IMR-90 (cell line): ENCODE measurements at regions not wholly inside any gene's neighbourhood (a gene's known extent, or its start where the extent isn't known, plus 50 kb on each side); places are given as distances from the start of the nearest gene placed in this dataset.

Source experiments
- ATAC-seq: fragments of 200-7000 bp; cut with Tn5 transposase; 2 replicates; pipeline ENCODE4 v1.9.1; 2020; ENCODE audit warnings: low read depth, mild to moderate bottlenecking, moderate library complexity
- BruUV-seq: library from RNA; stranded (reverse); fragments of 400-500 nt; replicated peaks from 2 replicates; lab custom pipeline; 2021; lab: Mats Ljungman, UMichigan
- CTCF ChIA-PET: fragments of 300-600 bp; formaldehyde crosslinking; extraction: SDS; loops from one replicate; lab custom pipeline; 2021; ENCODE audit warnings: antibody characterized with exemption; lab: Yijun Ruan, JAX
- POLR2A ChIA-PET: fragments of 300-600 bp; sonication (Branson Sonifier 250); formaldehyde crosslinking; loops from one replicate; lab custom pipeline; 2022; ENCODE audit warnings: antibody characterized with exemption; ENCODE audit not compliant: unreplicated experiment; lab: Charles Lee
- DNase-seq: peaks from one replicate; pipeline ENCODE4 v3.0.0; 2013
- H2AFZ ChIP-seq: replicated peaks from 2 replicates; pipeline ENCODE3; 2013; ENCODE audit warnings: low read length, mild to moderate bottlenecking; ENCODE audit not compliant: poor library complexity
- H2AK5ac ChIP-seq: 2 replicates; pipeline ENCODE4 v1.6.1; 2013; ENCODE audit warnings: low read depth, low read length, inconsistent platforms
- H2AK9ac ChIP-seq: replicated peaks from 2 replicates; pipeline ENCODE3; 2013; ENCODE audit warnings: mild to moderate bottlenecking, low read depth, low read length, moderate library complexity; ENCODE audit not compliant: poor library complexity
- H2BK120ac ChIP-seq: 2 replicates; pipeline ENCODE4 v1.6.1; 2013; ENCODE audit warnings: low read depth, low read length, inconsistent platforms
- H2BK15ac ChIP-seq: 3 replicates; pipeline ENCODE4 v1.6.1; 2013; ENCODE audit warnings: low read depth, low read length, inconsistent platforms
- H2BK20ac ChIP-seq: 2 replicates; pipeline ENCODE4 v1.6.1; 2013; ENCODE audit warnings: low read depth, mild to moderate bottlenecking, inconsistent platforms, low read length, moderate library complexity
- H2BK5ac ChIP-seq: 2 replicates; pipeline ENCODE4 v1.6.1; 2013; ENCODE audit warnings: mild to moderate bottlenecking, low read depth, low read length, inconsistent platforms; ENCODE audit not compliant: poor library complexity, severe bottlenecking
- H3K14ac ChIP-seq: replicated peaks from 2 replicates; pipeline ENCODE4 v1.6.1; 2013; ENCODE audit warnings: low read depth, low read length, inconsistent platforms
- H3K18ac ChIP-seq: 2 replicates; pipeline ENCODE4 v1.6.1; 2013; ENCODE audit warnings: low read depth, low read length, control low read depth
- H3K23ac ChIP-seq: 2 replicates; pipeline ENCODE4 v1.6.1; 2013; ENCODE audit warnings: low read depth, low read length, inconsistent platforms
- H3K27ac ChIP-seq: 2 replicates; pipeline ENCODE4 v1.5.1; 2013; ENCODE audit warnings: mild to moderate bottlenecking, control low read depth, low read length; ENCODE audit not compliant: insufficient read depth
- H3K27me3 ChIP-seq: 2 replicates; pipeline ENCODE4 v1.6.1; 2013; ENCODE audit warnings: low read length; ENCODE audit not compliant: control insufficient read depth, insufficient read depth
- H3K36me3 ChIP-seq: 2 replicates; pipeline ENCODE4 v1.6.1; 2013; ENCODE audit warnings: low read length, mixed read lengths; ENCODE audit not compliant: control insufficient read depth, insufficient read depth
- H3K4ac ChIP-seq: 2 replicates; pipeline ENCODE4 v1.6.1; 2013; ENCODE audit warnings: low read depth, low read length, inconsistent platforms
- H3K4me1 ChIP-seq: 2 replicates; pipeline ENCODE4 v1.6.1; 2013; ENCODE audit warnings: low read length, mixed read lengths; ENCODE audit not compliant: control insufficient read depth, insufficient read depth
- H3K4me2 ChIP-seq: 2 replicates; pipeline ENCODE4 v1.6.1; 2013; ENCODE audit warnings: low read depth, mild to moderate bottlenecking, control low read depth, low read length, moderate library complexity
- H3K4me3 ChIP-seq: 2 replicates; pipeline ENCODE4 v1.5.1; 2013; ENCODE audit warnings: low read depth, mild to moderate bottlenecking, control low read depth, low read length, moderate library complexity; ENCODE audit not compliant: insufficient read depth
- H3K56ac ChIP-seq: 2 replicates; pipeline ENCODE4 v1.6.1; 2013; ENCODE audit warnings: low read length, inconsistent platforms; ENCODE audit not compliant: insufficient read depth; ENCODE audit errors: extremely low read depth
- H3K79me1 ChIP-seq, 2 experiments: 2 replicates each; pipeline ENCODE4 v1.6.1; 2013; ENCODE audit warnings: low read length in 2 of 2, inconsistent platforms in 1 of 2, low read depth in 1 of 2
- H3K9ac ChIP-seq: 2 replicates; pipeline ENCODE4 v1.6.1; 2013; ENCODE audit warnings: low read depth, low read length, control low read depth
- H3K9me1 ChIP-seq: 2 replicates; pipeline ENCODE4 v1.6.1; 2013; ENCODE audit warnings: low read length, inconsistent platforms; ENCODE audit not compliant: insufficient read depth
- H3K9me3 ChIP-seq: 2 replicates; pipeline ENCODE4 v1.6.1; 2013; ENCODE audit warnings: low read length; ENCODE audit not compliant: control insufficient read depth, insufficient read depth
- H4K20me1 ChIP-seq: 2 replicates; pipeline ENCODE4 v1.6.1; 2013; ENCODE audit warnings: low read length, inconsistent platforms; ENCODE audit not compliant: insufficient read depth
- H4K5ac ChIP-seq: 2 replicates; pipeline ENCODE4 v1.6.1; 2013; ENCODE audit warnings: mild to moderate bottlenecking, low read depth, low read length, control low read depth
- H4K8ac ChIP-seq, 2 experiments: 2 replicates each; pipeline ENCODE4 v1.6.1; 2013; ENCODE audit warnings: low read depth in 2 of 2, low read length in 2 of 2, control low read depth in 1 of 2, inconsistent platforms in 1 of 2
- H4K91ac ChIP-seq: 2 replicates; pipeline ENCODE4 v1.6.1; 2013; ENCODE audit warnings: low read depth, low read length, inconsistent platforms; ENCODE audit not compliant: insufficient read depth
- BHLHE40 ChIP-seq: fragments of 150-350 bp; IDR thresholded peaks from 2 replicates; pipeline ENCODE4 v1.6.1; 2016; ENCODE audit warnings: mild to moderate bottlenecking, low read depth, low read length
- CEBPB ChIP-seq: IDR thresholded peaks from 2 replicates; pipeline ENCODE4 v1.6.1; 2012; ENCODE audit warnings: low read depth, low read length, improper control_type of control experiment
- CHD1 ChIP-seq: IDR thresholded peaks from 2 replicates; pipeline ENCODE4 v1.6.1; 2012; ENCODE audit warnings: low read depth, low read length, improper control_type of control experiment
- FOS ChIP-seq: fragments of 150-350 bp; IDR thresholded peaks from 2 replicates; pipeline ENCODE4 v1.6.1; 2016; ENCODE audit warnings: low read depth, low read length
- MAFK ChIP-seq: IDR thresholded peaks from 2 replicates; pipeline ENCODE4 v1.6.1; 2012; ENCODE audit warnings: low read depth, low read length, improper control_type of control experiment
- MAZ ChIP-seq: IDR thresholded peaks from 2 replicates; pipeline ENCODE4 v1.6.1; 2012; ENCODE audit warnings: low read depth, mild to moderate bottlenecking, low read length, improper control_type of control experiment, moderate library complexity, borderline replicate concordance
- MXI1 ChIP-seq: IDR thresholded peaks from 2 replicates; pipeline ENCODE4 v1.6.1; 2012; ENCODE audit warnings: low read depth, mild to moderate bottlenecking, low read length, moderate library complexity, borderline replicate concordance
- NFE2L2 ChIP-seq: fragments of 150-350 bp; IDR thresholded peaks from 2 replicates; pipeline ENCODE4 v1.6.1; 2016; ENCODE audit warnings: low read depth, mild to moderate bottlenecking, low read length
- POLR2A ChIP-seq: IDR thresholded peaks from 2 replicates; pipeline ENCODE4 v1.6.1; 2012; ENCODE audit warnings: mild to moderate bottlenecking, low read depth, low read length
- RAD21 ChIP-seq: IDR thresholded peaks from 2 replicates; pipeline ENCODE4 v1.6.1; 2012; ENCODE audit warnings: low read length, improper control_type of control experiment
- RCOR1 ChIP-seq: IDR thresholded peaks from 2 replicates; pipeline ENCODE4 v1.6.1; 2012; ENCODE audit warnings: mild to moderate bottlenecking, low read length, improper control_type of control experiment; ENCODE audit not compliant: insufficient replicate concordance
- RFX5 ChIP-seq: IDR thresholded peaks from 2 replicates; pipeline ENCODE4 v1.8.0; 2012; ENCODE audit warnings: low read depth, mild to moderate bottlenecking, low read length, moderate library complexity
- SMC3 ChIP-seq: fragments of 150-350 bp; IDR thresholded peaks from 2 replicates; pipeline ENCODE4 v1.6.1; 2016; ENCODE audit warnings: low read depth, mild to moderate bottlenecking, antibody characterized with exemption, low read length, moderate library complexity
- WGBS, 2 experiments: methylation state at CpG; one replicate each; pipeline versions ENCODE4 v1.1.5 to v1.1.7; 2013; ENCODE audit warnings: missing lambda C conversion rate in 2 of 2; ENCODE audit not compliant: insufficient read length in 1 of 2; ENCODE audit errors: extremely low coverage in 2 of 2; 5-methylcytosine and 5-hydroxymethylcytosine counted together
- dilution Hi-C: fragments of 300-500 bp; cut with HindIII; formaldehyde crosslinking; loops from one replicate; pipeline ENCODE4 v1.14.3; 2018; ENCODE audit warnings: low sequenced_read_pairs; ENCODE audit not compliant: unreplicated experiment
- in situ Hi-C: fragments of 300-500 bp; cut with MboI; formaldehyde crosslinking; loops from 3 replicates; pipeline ENCODE4 v1.14.3; 2019; ENCODE audit warnings: low sequenced_read_pairs, inconsistent platforms, mixed read lengths
- intact Hi-C: fragments of 100-400 bp; cut with micrococcal nuclease; formaldehyde crosslinking; loops from 2 replicates; pipeline ENCODE4 v1.10.0; 2022
- TF ChIP-seq, protein P1 (sequence below): fragments of 150-350 bp; IDR thresholded peaks from 2 replicates; pipeline ENCODE4 v1.6.1; 2017; ENCODE audit warnings: mild to moderate bottlenecking, antibody characterized with exemption, low read length, low read depth
- TF ChIP-seq, protein P2 (sequence below): fragments of 150-350 bp; IDR thresholded peaks from 2 replicates; pipeline ENCODE4 v1.6.1; 2016; ENCODE audit warnings: low read depth, mild to moderate bottlenecking, low read length, moderate library complexity, borderline replicate concordance
- TF ChIP-seq, protein P3 (sequence below): conservative IDR thresholded peaks from 2 replicates; pipeline ENCODE4 v1.5.1; 2012; ENCODE audit warnings: mild to moderate bottlenecking, low read depth, low read length, improper control_type of control experiment

DNA sequence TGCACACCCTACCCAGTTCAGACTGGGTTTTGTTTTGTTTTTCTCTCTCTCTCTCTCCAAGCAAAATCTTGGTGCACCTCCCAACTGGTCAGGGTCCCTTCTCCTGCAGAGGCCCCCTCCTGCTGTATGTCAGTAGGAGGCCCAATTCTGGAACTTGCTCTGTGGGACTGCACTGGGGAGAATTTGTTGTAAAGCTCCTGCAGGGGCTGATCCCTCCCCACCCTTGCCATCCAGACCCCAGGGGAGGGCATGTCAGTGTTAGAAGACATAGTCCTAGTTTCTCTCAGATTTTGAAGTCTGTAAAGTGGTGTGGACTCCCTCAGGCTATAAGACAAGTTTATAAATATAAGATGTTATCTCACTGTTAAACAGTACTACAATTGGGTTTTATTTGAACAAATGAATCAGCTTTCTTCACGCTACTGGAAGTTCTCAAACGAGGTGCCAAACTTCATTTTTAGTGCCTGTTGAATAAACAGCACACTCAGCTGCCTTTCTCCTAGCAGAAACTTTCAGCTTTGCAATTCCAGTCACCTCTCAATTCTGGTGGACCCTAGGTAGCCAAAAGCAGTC, 88.6 kb upstream of the FRMPD3 start:
- no peaks in the 10 kb centered on the region for H3K9me1 ChIP-seq
- H3K4me3 ChIP-seq, result no peak overlapping the region
- H2AK5ac ChIP-seq, result no peak overlapping the region
- H4K8ac ChIP-seq, result no peak overlapping the region
- H3K23ac ChIP-seq, result no peak overlapping the region
- no peaks in the 10 kb centered on the region for H3K4me1 ChIP-seq
- H4K5ac ChIP-seq, result no peak overlapping the region
- DNase-seq, result no peak
- no CpG with 5 or more reads among the region's 2 CpGs for WGBS, 2 experiments
- TF ChIP-seq RCOR1 (no peak), RAD21 (no peak), FOS (no peak), BHLHE40 (no peak), CEBPB (no peak), MAFK (no peak), NFE2L2 (no peak), POLR2A (no peak), MAZ (no peak), MXI1 (no peak), SMC3 (no peak), RFX5 (no peak), CHD1 (no peak)
- TF ChIP-seq, protein P1, sequence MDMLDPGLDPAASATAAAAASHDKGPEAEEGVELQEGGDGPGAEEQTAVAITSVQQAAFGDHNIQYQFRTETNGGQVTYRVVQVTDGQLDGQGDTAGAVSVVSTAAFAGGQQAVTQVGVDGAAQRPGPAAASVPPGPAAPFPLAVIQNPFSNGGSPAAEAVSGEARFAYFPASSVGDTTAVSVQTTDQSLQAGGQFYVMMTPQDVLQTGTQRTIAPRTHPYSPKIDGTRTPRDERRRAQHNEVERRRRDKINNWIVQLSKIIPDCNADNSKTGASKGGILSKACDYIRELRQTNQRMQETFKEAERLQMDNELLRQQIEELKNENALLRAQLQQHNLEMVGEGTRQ, result no peak
- TF ChIP-seq, protein P2, sequence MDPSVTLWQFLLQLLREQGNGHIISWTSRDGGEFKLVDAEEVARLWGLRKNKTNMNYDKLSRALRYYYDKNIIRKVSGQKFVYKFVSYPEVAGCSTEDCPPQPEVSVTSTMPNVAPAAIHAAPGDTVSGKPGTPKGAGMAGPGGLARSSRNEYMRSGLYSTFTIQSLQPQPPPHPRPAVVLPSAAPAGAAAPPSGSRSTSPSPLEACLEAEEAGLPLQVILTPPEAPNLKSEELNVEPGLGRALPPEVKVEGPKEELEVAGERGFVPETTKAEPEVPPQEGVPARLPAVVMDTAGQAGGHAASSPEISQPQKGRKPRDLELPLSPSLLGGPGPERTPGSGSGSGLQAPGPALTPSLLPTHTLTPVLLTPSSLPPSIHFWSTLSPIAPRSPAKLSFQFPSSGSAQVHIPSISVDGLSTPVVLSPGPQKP, result no peak
- TF ChIP-seq, protein P3, sequence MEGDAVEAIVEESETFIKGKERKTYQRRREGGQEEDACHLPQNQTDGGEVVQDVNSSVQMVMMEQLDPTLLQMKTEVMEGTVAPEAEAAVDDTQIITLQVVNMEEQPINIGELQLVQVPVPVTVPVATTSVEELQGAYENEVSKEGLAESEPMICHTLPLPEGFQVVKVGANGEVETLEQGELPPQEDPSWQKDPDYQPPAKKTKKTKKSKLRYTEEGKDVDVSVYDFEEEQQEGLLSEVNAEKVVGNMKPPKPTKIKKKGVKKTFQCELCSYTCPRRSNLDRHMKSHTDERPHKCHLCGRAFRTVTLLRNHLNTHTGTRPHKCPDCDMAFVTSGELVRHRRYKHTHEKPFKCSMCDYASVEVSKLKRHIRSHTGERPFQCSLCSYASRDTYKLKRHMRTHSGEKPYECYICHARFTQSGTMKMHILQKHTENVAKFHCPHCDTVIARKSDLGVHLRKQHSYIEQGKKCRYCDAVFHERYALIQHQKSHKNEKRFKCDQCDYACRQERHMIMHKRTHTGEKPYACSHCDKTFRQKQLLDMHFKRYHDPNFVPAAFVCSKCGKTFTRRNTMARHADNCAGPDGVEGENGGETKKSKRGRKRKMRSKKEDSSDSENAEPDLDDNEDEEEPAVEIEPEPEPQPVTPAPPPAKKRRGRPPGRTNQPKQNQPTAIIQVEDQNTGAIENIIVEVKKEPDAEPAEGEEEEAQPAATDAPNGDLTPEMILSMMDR, result no peak
- in situ Hi-C loops (no loop called here), intact Hi-C loops (no loop called here), dilution Hi-C loops (no loop called here)
- H2BK15ac ChIP-seq, result no peak overlapping the region
- no peak overlapping the region for H4K91ac ChIP-seq
- H3K14ac ChIP-seq, result no peak overlapping the region
- H2AK9ac ChIP-seq, result no peak overlapping the region
- H3K27ac ChIP-seq, result no peak overlapping the region
- no peak overlapping the region for H2BK120ac ChIP-seq
- no peaks in the 10 kb centered on the region for H3K36me3 ChIP-seq
- no peak overlapping the region for H3K4ac ChIP-seq
- H3K18ac ChIP-seq, result no peak overlapping the region
- H3K79me1 ChIP-seq, result no peaks in the 10 kb centered on the region
- POLR2A ChIA-PET, result no interaction called here
- CTCF ChIA-PET, result interaction anchor here (1.4 kb wide), 1 partner anchor 14 kb away, joined by 7 read pairs; no protein-coding TSS in a partner anchor
- no peak overlapping the region for H2BK5ac ChIP-seq
- no peaks in the 10 kb centered on the region for H4K20me1 ChIP-seq
- no peak overlapping the region for H3K4me2 ChIP-seq
- no peak overlapping the region for H2BK20ac ChIP-seq
- H2AFZ ChIP-seq, result no peak overlapping the region
- no peak overlapping the region for H3K9ac ChIP-seq
- no peak overlapping the region for H3K56ac ChIP-seq
- no peaks in the 10 kb centered on the region for H3K9me3 ChIP-seq
- H3K27me3 ChIP-seq, result peaks cover 12% of the 10 kb centered on the region
- no TSS peak for BruUV-seq
- ATAC-seq, result no peak
